Activated T-helper 17 cell treated with anti-CD3 and anti-CD28 coated beads, Interleukin-2, amount 50 U/mL, for 72 hours (primary cell): ENCODE measurements at regions not wholly inside any gene's neighbourhood (a gene's known extent, or its start where the extent isn't known, plus 50 kb on each side); places are given as distances from the start of the nearest gene placed in this dataset.
"Not testable (repeated sequence)": the region's sequence is repeated elsewhere in the genome, so short reads cannot be mapped to it uniquely, and the experiment has no call there.

Source experiments
- ATAC-seq: fragments of 150-1000 bp; cut with Tn5 transposase; replicated peaks from 2 replicates; pipeline ENCODE4 v1.10.0; 2021; ENCODE audit warnings: mild to moderate bottlenecking, moderate library complexity
- H3K27ac Mint-ChIP-seq: one replicate; pipeline ENCODE4 v1.8.0; 2022; ENCODE audit warnings: mixed read lengths
- H3K27me3 Mint-ChIP-seq: one replicate; pipeline ENCODE4 v1.8.0; 2022; ENCODE audit warnings: mixed read lengths
- H3K36me3 Mint-ChIP-seq: one replicate; pipeline ENCODE4 v1.8.0; 2022; ENCODE audit warnings: low read depth, mild to moderate bottlenecking, mixed read lengths
- H3K4me1 Mint-ChIP-seq: one replicate; pipeline ENCODE4 v1.8.0; 2022; ENCODE audit warnings: mixed read lengths
- H3K4me3 Mint-ChIP-seq: one replicate; pipeline ENCODE4 v1.8.0; 2022; ENCODE audit warnings: mild to moderate bottlenecking, mixed read lengths
- H3K9me3 Mint-ChIP-seq: one replicate; pipeline ENCODE4 v1.8.0; 2022; ENCODE audit warnings: mixed read lengths

- H3K36me3 Mint-ChIP-seq, H3K4me3 Mint-ChIP-seq: not testable (repeated sequence)
These were observed 1265.9 kb downstream of the CDH8 start for GRCh38 chr16:60770384-60770783.

GRCh38 chr16:60763869-60764268 is 1272.4 kb downstream of the CDH8 start:
- H3K27ac Mint-ChIP-seq: no peak overlapping the region
- no peak for ATAC-seq
- H3K4me1 Mint-ChIP-seq: no peaks in the 10 kb centered on the region
- H3K27me3 Mint-ChIP-seq: no peaks in the 10 kb centered on the region
- no peaks in the 10 kb centered on the region for H3K36me3 Mint-ChIP-seq
- peaks cover 13% of the 10 kb centered on the region for H3K9me3 Mint-ChIP-seq
- no peak overlapping the region for H3K4me3 Mint-ChIP-seq

More at GRCh38 chr16:60770384-60770783, 1265.9 kb downstream of the CDH8 start:
- ATAC-seq, H3K27ac Mint-ChIP-seq, H3K27me3 Mint-ChIP-seq, H3K4me1 Mint-ChIP-seq: not testable (repeated sequence)
- H3K9me3 Mint-ChIP-seq: peaks cover 28% of the 10 kb centered on the region

- Mint-ChIP-seq H3K4me3 (no peak overlapping the region), H3K36me3 (no peaks in the 10 kb centered on the region), H3K4me1 (no peaks in the 10 kb centered on the region), H3K27ac (no peak overlapping the region), H3K27me3 (no peaks in the 10 kb centered on the region), H3K9me3 (peaks cover 4% of the 10 kb centered on the region)
- ATAC-seq: no peak
These were observed 1280.3 kb downstream of the CDH8 start for GRCh38 chr16:60755907-60756306.

- Mint-ChIP-seq H3K4me3 (no peak overlapping the region), H3K4me1 (no peaks in the 10 kb centered on the region), H3K27me3 (no peaks in the 10 kb centered on the region), H3K9me3 (peaks cover 34% of the 10 kb centered on the region), H3K36me3 (no peaks in the 10 kb centered on the region), H3K27ac (no peak overlapping the region)
- ATAC-seq: no peak
These were observed 1287.9 kb downstream of the CDH8 start for GRCh38 chr16:60748366-60748765.

- no peak overlapping the region for H3K27ac Mint-ChIP-seq
- no peaks in the 10 kb centered on the region for H3K4me1 Mint-ChIP-seq
- H3K4me3 Mint-ChIP-seq: no peak overlapping the region
- H3K9me3 Mint-ChIP-seq: peaks cover 43% of the 10 kb centered on the region
- no peaks in the 10 kb centered on the region for H3K27me3 Mint-ChIP-seq
- no peaks in the 10 kb centered on the region for H3K36me3 Mint-ChIP-seq
- ATAC-seq: no peak
These were observed 1292.0 kb downstream of the CDH8 start for GRCh38 chr16:60744198-60744597.

- no peak for ATAC-seq
- H3K9me3 Mint-ChIP-seq: peaks cover 36% of the 10 kb centered on the region
- no peak overlapping the region for H3K4me3 Mint-ChIP-seq
- H3K27me3 Mint-ChIP-seq: no peaks in the 10 kb centered on the region
- H3K27ac Mint-ChIP-seq: no peak overlapping the region
- H3K4me1 Mint-ChIP-seq: no peaks in the 10 kb centered on the region
- no peaks in the 10 kb centered on the region for H3K36me3 Mint-ChIP-seq
These were observed 1294.4 kb downstream of the CDH8 start for GRCh38 chr16:60741810-60742209.

DNA sequence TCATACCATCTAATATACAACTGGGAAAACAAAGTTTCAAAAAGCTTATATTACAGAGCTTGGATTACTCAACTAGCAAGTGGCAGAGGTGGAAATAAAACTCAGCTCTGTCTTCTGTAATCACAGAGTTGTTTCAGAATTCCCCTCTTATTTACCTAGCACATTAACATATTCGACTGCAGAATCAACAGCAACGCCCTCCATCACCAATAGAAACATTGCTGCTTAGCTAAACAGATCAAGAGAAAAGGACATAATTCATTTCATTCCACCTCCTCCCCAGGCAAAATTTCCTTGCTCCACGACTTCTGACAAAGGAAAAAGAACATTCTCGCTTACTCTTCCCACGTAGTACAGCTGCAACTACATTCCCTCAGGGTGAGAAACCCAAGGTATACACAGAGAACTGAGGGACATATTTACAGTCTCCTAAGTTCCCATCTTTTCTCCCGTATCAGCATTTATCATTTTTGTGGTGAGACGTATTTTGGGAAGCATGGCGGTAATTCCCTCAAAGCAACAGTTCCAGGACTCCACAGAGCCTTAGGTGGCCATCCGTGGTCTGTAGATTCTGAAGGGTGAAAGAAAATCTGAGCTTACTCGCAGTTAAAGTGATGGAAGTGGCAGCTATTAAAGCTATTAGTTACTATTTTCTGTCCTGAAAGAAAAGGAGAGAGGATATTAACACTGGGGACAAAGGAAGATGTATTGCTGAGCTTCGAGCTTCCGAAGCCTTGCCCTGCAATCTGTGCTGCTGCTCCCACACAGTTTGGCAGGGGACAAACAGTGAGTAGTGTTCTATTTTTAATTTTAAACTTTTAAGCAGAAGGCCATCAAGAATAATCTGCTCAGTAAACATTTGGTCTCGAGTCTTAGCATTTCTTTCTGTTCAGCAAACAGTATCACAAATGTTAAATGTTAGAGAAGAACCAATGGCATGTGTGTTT is 1296.2 kb downstream of the CDH8 start:
- Mint-ChIP-seq H3K36me3 (no peaks in the 10 kb centered on the region), H3K27me3 (no peaks in the 10 kb centered on the region), H3K4me1 (no peaks in the 10 kb centered on the region), H3K27ac (no peak overlapping the region), H3K9me3 (peaks cover 35% of the 10 kb centered on the region), H3K4me3 (no peak overlapping the region)
- no peak for ATAC-seq

DNA sequence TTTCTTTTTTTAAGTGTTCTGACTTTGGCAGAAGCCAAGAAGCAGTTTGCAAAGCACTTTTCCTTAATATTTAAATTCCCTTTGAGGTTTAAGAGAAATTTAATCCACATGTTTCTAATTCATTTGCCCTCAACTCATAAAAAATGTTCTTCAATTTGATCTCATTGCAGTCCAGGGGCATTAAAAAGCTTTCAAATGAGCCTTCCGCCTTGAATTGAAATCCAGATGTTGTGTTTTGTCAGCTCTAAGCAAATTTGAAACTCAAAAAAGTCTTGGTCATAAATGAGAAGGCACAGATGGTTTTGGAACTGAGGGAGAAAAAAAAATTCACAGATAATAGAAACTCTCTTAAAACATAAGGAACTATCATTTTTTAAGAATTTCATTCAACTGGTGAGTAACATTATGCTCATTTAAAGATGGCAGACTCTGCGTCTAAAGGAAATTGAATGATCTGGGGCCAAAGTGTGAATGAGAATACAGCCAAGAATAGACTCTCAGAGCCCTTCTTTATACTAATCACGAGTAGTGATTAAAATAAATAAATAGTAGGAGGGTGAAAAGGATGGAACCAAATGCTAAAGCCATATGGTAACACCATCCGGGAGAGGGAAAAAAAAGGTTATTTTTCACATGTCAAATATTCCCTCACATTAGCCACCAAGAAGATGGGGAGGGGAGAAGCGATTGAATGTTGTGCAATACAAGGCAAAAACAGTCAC is 1304.7 kb downstream of the CDH8 start:
- no peak for ATAC-seq
- Mint-ChIP-seq H3K36me3 (no peaks in the 10 kb centered on the region), H3K4me3 (no peak overlapping the region), H3K4me1 (no peaks in the 10 kb centered on the region), H3K27me3 (no peaks in the 10 kb centered on the region), H3K27ac (no peak overlapping the region), H3K9me3 (peaks cover 23% of the 10 kb centered on the region)

DNA sequence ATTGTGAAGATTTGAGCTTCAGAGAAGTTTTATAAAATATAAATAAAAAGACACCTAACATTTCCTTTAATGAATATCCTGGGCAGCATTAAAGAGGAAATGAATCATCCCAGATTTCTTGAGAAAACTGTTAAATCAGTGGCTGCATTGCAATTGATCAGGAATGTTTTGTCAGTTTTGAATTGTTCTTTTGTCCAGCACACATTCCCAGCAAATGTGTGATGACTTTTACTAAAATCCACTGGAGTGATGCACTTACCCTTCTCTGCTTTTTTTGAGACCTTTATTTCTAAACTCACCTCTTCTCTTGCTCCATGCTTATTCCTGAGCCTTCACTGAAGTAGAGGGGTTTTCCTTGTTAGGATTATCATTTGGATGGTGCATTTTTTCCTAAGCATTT is 1307.2 kb downstream of the CDH8 start:
- Mint-ChIP-seq H3K27ac (no peak overlapping the region), H3K9me3 (peaks cover 18% of the 10 kb centered on the region)
- no peak for ATAC-seq

GRCh38 chr16:60727851-60728250 is 1308.4 kb downstream of the CDH8 start:
- no peak overlapping the region for H3K4me3 Mint-ChIP-seq
- peaks cover 21% of the 10 kb centered on the region for H3K9me3 Mint-ChIP-seq

More for the DNA sequence above, 1307.2 kb downstream of the CDH8 start:
- Mint-ChIP-seq H3K27me3 (no peaks in the 10 kb centered on the region), H3K4me3 (no peak overlapping the region), H3K36me3 (no peaks in the 10 kb centered on the region), H3K4me1 (no peaks in the 10 kb centered on the region)

GRCh38 chr16:60720060-60720459 is 1316.2 kb downstream of the CDH8 start:
- Mint-ChIP-seq H3K4me1 (no peaks in the 10 kb centered on the region), H3K9me3 (peaks cover 23% of the 10 kb centered on the region), H3K27me3 (no peaks in the 10 kb centered on the region), H3K36me3 (no peaks in the 10 kb centered on the region), H3K4me3 (no peak overlapping the region), H3K27ac (no peak overlapping the region)
- no peak for ATAC-seq

More at GRCh38 chr16:60727851-60728250, 1308.4 kb downstream of the CDH8 start:
- Mint-ChIP-seq H3K27me3 (no peaks in the 10 kb centered on the region), H3K4me1 (no peaks in the 10 kb centered on the region), H3K27ac (no peak overlapping the region), H3K36me3 (no peaks in the 10 kb centered on the region)
- no peak for ATAC-seq

DNA sequence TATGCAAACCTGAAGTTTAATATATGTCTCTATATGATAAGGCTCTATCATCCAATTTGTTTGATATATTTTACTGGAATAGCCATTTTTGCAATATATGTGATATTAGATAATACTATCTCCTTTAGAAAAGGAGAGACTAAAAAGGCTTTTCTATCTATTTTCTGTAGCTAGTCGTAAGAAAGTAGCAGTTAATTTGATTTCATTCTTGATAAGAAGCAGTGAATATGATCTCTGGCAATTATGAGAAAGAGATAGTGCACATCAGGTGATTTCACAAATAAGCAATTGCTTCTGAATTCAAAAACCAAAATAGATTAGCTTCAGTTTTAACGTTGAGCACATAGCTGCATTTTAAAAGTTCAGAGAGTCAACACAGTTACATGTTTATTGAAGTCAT is 1318.4 kb downstream of the CDH8 start:
- no peak for ATAC-seq
- no peaks in the 10 kb centered on the region for H3K4me1 Mint-ChIP-seq
- no peak overlapping the region for H3K27ac Mint-ChIP-seq
- no peaks in the 10 kb centered on the region for H3K36me3 Mint-ChIP-seq
- no peak overlapping the region for H3K4me3 Mint-ChIP-seq
- H3K27me3 Mint-ChIP-seq: no peaks in the 10 kb centered on the region
- H3K9me3 Mint-ChIP-seq: peaks cover 25% of the 10 kb centered on the region

DNA sequence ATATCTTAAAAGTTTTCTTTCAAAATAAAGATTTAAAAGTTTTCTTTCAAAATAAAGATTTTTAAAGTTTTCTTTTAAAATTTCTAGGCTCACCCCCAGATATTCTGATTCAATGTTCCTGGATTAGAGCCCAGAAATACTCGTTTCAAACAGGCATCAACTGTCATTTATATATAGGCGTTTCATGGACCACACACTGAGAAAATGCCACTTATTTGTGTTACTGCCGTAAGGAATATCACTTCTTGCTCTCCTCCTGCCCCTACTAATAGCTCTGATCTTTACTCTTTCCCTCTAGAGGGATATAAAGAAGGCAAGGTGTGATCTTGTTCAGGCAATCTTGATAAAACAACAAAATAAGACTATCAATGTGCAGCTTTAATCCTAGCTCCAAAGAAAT is 1324.1 kb downstream of the CDH8 start:
- Mint-ChIP-seq H3K36me3 (no peaks in the 10 kb centered on the region), H3K27ac (no peak overlapping the region), H3K4me3 (no peak overlapping the region), H3K4me1 (no peaks in the 10 kb centered on the region), H3K9me3 (peaks cover 26% of the 10 kb centered on the region), H3K27me3 (no peaks in the 10 kb centered on the region)
- no peak for ATAC-seq

GRCh38 chr16:60704726-60705125 is 1331.5 kb downstream of the CDH8 start:
- Mint-ChIP-seq H3K27ac (no peak overlapping the region), H3K27me3 (no peaks in the 10 kb centered on the region), H3K9me3 (peaks cover 8% of the 10 kb centered on the region), H3K4me3 (no peak overlapping the region), H3K36me3 (no peaks in the 10 kb centered on the region), H3K4me1 (no peaks in the 10 kb centered on the region)
- no peak for ATAC-seq

DNA sequence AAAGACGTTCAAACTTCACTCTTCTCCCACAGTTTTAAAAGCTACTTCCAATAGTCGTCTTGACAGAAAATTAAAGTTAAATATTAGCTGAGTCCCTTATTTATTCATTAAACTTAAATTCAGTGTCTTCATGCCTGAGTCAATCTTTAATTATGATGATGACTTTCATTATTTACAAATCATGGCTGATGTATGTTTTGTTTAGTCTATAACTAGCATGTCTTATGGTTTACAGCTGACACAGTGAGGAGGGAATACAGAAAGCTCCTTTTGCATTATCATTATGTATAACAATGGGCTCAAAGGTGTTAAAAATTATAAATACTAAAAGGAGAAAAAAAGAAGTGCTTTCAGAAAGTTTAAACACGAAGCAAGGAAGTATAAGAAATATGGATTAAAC is 1333.1 kb downstream of the CDH8 start:
- peaks cover 3% of the 10 kb centered on the region for H3K9me3 Mint-ChIP-seq
- no peaks in the 10 kb centered on the region for H3K4me1 Mint-ChIP-seq
- no peaks in the 10 kb centered on the region for H3K36me3 Mint-ChIP-seq
- H3K4me3 Mint-ChIP-seq: no peak overlapping the region
- no peaks in the 10 kb centered on the region for H3K27me3 Mint-ChIP-seq
- no peak overlapping the region for H3K27ac Mint-ChIP-seq
- no peak for ATAC-seq
